ENCODE measurements at regions not wholly inside any gene's neighbourhood (a gene's known extent, or its start where the extent isn't known, plus 50 kb on each side); places are given as distances from the start of the nearest gene placed in this dataset.
"Not testable (repeated sequence)": the region's sequence is repeated elsewhere in the genome, so short reads cannot be mapped to it uniquely, and the experiment has no call there.

GRCh38 chr13:112150352-112150751 lies 83.4 kb downstream of the SOX1 start:
- peak; percentile 23 to 59 for DNase-seq

GRCh38 chr13:112152846-112153245 lies 85.9 kb downstream of the SOX1 start:
- DNase-seq: no peak

GRCh38 chr13:112153364-112153763 lies 86.4 kb downstream of the SOX1 start:
- DNase-seq: no peak

- DNase-seq: no peak
Measured at GRCh38 chr13:112153846-112154245, 86.9 kb downstream of the SOX1 start.

- DNase-seq: no peak
Measured at GRCh38 chr13:112154301-112155060, 87.5 kb downstream of the SOX1 start.

GRCh38 chr13:112158961-112159360 lies 92.0 kb downstream of the SOX1 start:
- no peak for DNase-seq

- DNase-seq: no peak
Measured at GRCh38 chr13:112159575-112160547, 92.9 kb downstream of the SOX1 start.

GRCh38 chr13:112160558-112160957 lies 93.6 kb downstream of the SOX1 start:
- DNase-seq: no peak

- DNase-seq: no peak
Measured at GRCh38 chr13:112161521-112162301, 94.8 kb downstream of the SOX1 start.

GRCh38 chr13:112163691-112164660 lies 97.0 kb downstream of the SOX1 start:
- not testable (repeated sequence) for DNase-seq

- DNase-seq: no peak
Measured at GRCh38 chr13:112165712-112166111, 98.8 kb downstream of the SOX1 start.

- DNase-seq: no peak
Measured at GRCh38 chr13:112168761-112169160, 101.8 kb downstream of the SOX1 start.

GRCh38 chr13:112169941-112170822 lies 103.2 kb downstream of the SOX1 start:
- no peak for DNase-seq

- no peak for DNase-seq
Measured at GRCh38 chr13:112170823-112171569, 104.0 kb downstream of the SOX1 start.

- DNase-seq: no peak
Measured at GRCh38 chr13:112171570-112171965, 104.6 kb downstream of the SOX1 start.

- no peak for DNase-seq
Measured at GRCh38 chr13:112172017-112172416, 105.1 kb downstream of the SOX1 start.

GRCh38 chr13:112172641-112173251 lies 105.8 kb downstream of the SOX1 start:
- DNase-seq: no peak

GRCh38 chr13:112174476-112175110 lies 107.6 kb downstream of the SOX1 start:
- DNase-seq: no peak
